ENCODE measurements at regions not wholly inside any gene's neighbourhood (a gene's known extent, or its start where the extent isn't known, plus 50 kb on each side); places are given as distances from the start of the nearest gene placed in this dataset.

- TF ChIP-seq, protein P1, sequence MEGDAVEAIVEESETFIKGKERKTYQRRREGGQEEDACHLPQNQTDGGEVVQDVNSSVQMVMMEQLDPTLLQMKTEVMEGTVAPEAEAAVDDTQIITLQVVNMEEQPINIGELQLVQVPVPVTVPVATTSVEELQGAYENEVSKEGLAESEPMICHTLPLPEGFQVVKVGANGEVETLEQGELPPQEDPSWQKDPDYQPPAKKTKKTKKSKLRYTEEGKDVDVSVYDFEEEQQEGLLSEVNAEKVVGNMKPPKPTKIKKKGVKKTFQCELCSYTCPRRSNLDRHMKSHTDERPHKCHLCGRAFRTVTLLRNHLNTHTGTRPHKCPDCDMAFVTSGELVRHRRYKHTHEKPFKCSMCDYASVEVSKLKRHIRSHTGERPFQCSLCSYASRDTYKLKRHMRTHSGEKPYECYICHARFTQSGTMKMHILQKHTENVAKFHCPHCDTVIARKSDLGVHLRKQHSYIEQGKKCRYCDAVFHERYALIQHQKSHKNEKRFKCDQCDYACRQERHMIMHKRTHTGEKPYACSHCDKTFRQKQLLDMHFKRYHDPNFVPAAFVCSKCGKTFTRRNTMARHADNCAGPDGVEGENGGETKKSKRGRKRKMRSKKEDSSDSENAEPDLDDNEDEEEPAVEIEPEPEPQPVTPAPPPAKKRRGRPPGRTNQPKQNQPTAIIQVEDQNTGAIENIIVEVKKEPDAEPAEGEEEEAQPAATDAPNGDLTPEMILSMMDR (IDR thresholded peaks at IDR 0.05) = no peak
- TF ChIP-seq POLR2AphosphoS5 (IDR thresholded peaks at IDR 0.05) (no peak), EP300 (IDR thresholded peaks at IDR 0.05) (no peak)
Observed at GRCh38 chrX:99415470-99415869, 994.6 kb downstream of the PCDH19 start.
